B cell (primary cell): ENCODE measurements at regions not wholly inside any gene's neighbourhood (a gene's known extent, or its start where the extent isn't known, plus 50 kb on each side); places are given as distances from the start of the nearest gene placed in this dataset.

Source experiments
- ATAC-seq: fragments of 200-7000 bp; cut with Tn5 transposase; one replicate; pipeline ENCODE4 v1.10.0; 2021; ENCODE audit warnings: low read depth, mild to moderate bottlenecking, moderate number of reproducible peaks, moderate library complexity
- CTCF ChIA-PET: fragments of 350-600 bp; sonication (Branson Sonifier 250); formaldehyde crosslinking; loops from one replicate; lab custom pipeline; 2021; ENCODE audit warnings: antibody characterized with exemption, inconsistent platforms; lab: Charles Lee
- POLR2A ChIA-PET: fragments of 350-600 bp; sonication (Branson Sonifier 250); formaldehyde crosslinking; loops from one replicate; lab custom pipeline; 2021; ENCODE audit warnings: antibody characterized with exemption; lab: Charles Lee
- DNase-seq: peaks from one replicate; pipeline ENCODE4 v3.0.0; 2013
- H2AFZ ChIP-seq: 2 replicates; pipeline ENCODE4 v1.6.1; 2012; ENCODE audit warnings: mild to moderate bottlenecking, low read depth, low read length; ENCODE audit not compliant: insufficient read depth, poor library complexity, severe bottlenecking
- H3K27ac ChIP-seq, 2 donors: 1 replicate in 1 of 2; 2 replicates in 1 of 2; pipeline ENCODE4 v1.5.1; 2012 to 2013; ENCODE audit warnings: low read length in 2 of 2, mild to moderate bottlenecking in 2 of 2, moderate library complexity in 1 of 2
- H3K27me3 ChIP-seq, 4 experiments: fragments of 200-600 bp in 1 of 4; sonication (generic) in 1 of 4; replicated peaks in 1 of 4; 1 replicate in 2 of 4; 2 replicates in 2 of 4; pipeline versions ENCODE4 v1.6.1 to v1.7.0; 2013 to 2016; ENCODE audit warnings: low read length in 3 of 4, mild to moderate bottlenecking in 2 of 4, mixed read lengths in 1 of 4, moderate library complexity in 1 of 4; ENCODE audit not compliant: insufficient read depth in 4 of 4, control insufficient read depth in 3 of 4; ENCODE audit errors: control extremely low read depth in 1 of 4
- H3K36me3 ChIP-seq, 2 experiments: replicated peaks in 1 of 2; 1 replicate in 1 of 2; 2 replicates in 1 of 2; pipeline versions ENCODE4 v1.6.1 to v1.7.1; 2013; ENCODE audit warnings: low read length in 1 of 2; ENCODE audit not compliant: insufficient read depth in 2 of 2, control insufficient read depth in 1 of 2; ENCODE audit errors: control extremely low read depth in 1 of 2, extremely low read depth in 1 of 2
- H3K4me1 ChIP-seq, 2 donors: fragments of 200-600 bp in 1 of 2; sonication (generic) in 1 of 2; 1 replicate in 1 of 2; 2 replicates in 1 of 2; pipeline versions ENCODE4 v1.5.1 to v1.6.1; 2013 to 2017; ENCODE audit warnings: low read length in 2 of 2; ENCODE audit not compliant: control insufficient read depth in 2 of 2, insufficient read depth in 2 of 2
- H3K4me2 ChIP-seq: replicated peaks from 2 replicates; pipeline ENCODE3; 2012; ENCODE audit warnings: mild to moderate bottlenecking, low read depth, low read length; ENCODE audit not compliant: poor library complexity, severe bottlenecking
- H3K4me3 ChIP-seq, 5 experiments: fragments of 200-600 bp in 1 of 5; sonication (generic) in 1 of 5; 1 replicate in 3 of 5; 2 replicates in 2 of 5; pipeline versions ENCODE4 v1.5.1 to v1.7.0; 2011 to 2016; ENCODE audit warnings: low read length in 4 of 5, mild to moderate bottlenecking in 4 of 5, low read depth in 2 of 5, control low read depth in 1 of 5, moderate library complexity in 1 of 5; ENCODE audit not compliant: insufficient read depth in 1 of 5; ENCODE audit errors: control extremely low read depth in 1 of 5, extremely low read depth in 1 of 5
- H3K79me2 ChIP-seq: fragments of 200-600 bp; sonication (generic); one replicate; pipeline ENCODE4 v1.6.0; 2016; ENCODE audit warnings: low read length; ENCODE audit not compliant: control insufficient read depth, insufficient read depth
- H3K9ac ChIP-seq: fragments of 200-600 bp; sonication (generic); 2 replicates; pipeline ENCODE4 v1.6.1; 2017; ENCODE audit warnings: mild to moderate bottlenecking, low read length, moderate library complexity
- H3K9me3 ChIP-seq, 3 donors: one replicate each; pipeline versions ENCODE4 v1.6.1 to v1.7.1; 2013; ENCODE audit warnings: low read length in 2 of 3; ENCODE audit not compliant: control insufficient read depth in 2 of 3, insufficient read depth in 1 of 3; ENCODE audit errors: control extremely low read depth in 1 of 3
- H4K20me1 ChIP-seq: 2 replicates; pipeline ENCODE4 v1.6.0; 2012; ENCODE audit warnings: mild to moderate bottlenecking, low read length; ENCODE audit not compliant: insufficient read depth, control insufficient read depth, poor library complexity, severe bottlenecking
- H3K27ac Mint-ChIP-seq: one replicate; pipeline ENCODE4 v1.8.0; 2021; ENCODE audit warnings: mixed read lengths
- H3K27me3 Mint-ChIP-seq: one replicate; pipeline ENCODE4 v1.8.0; 2021; ENCODE audit warnings: mixed read lengths
- H3K4me1 Mint-ChIP-seq: one replicate; pipeline ENCODE4 v1.8.0; 2021; ENCODE audit warnings: mixed read lengths
- H3K4me3 Mint-ChIP-seq: one replicate; pipeline ENCODE4 v1.8.0; 2021; ENCODE audit warnings: mixed read lengths
- H3K9me3 Mint-ChIP-seq: one replicate; pipeline ENCODE4 v1.8.0; 2022; ENCODE audit warnings: mixed read lengths; ENCODE audit not compliant: insufficient read depth
- CTCF ChIP-seq: fragments of 200-600 bp; IDR thresholded peaks from one replicate; pipeline ENCODE4 v1.8.0; 2022; ENCODE audit warnings: antibody characterized with exemption, mild to moderate bottlenecking
- EZH2 ChIP-seq: IDR thresholded peaks from 2 replicates; pipeline ENCODE4 v1.6.1; 2012; ENCODE audit warnings: borderline replicate concordance, low read depth, mild to moderate bottlenecking, moderate library complexity, low read length; ENCODE audit not compliant: insufficient read depth, poor library complexity, severe bottlenecking
- WGBS: methylation state at CpG from one replicate; pipeline ENCODE4 v1.1.5; 2013; ENCODE audit warnings: missing lambda C conversion rate; ENCODE audit not compliant: insufficient coverage; 5-methylcytosine and 5-hydroxymethylcytosine counted together
- intact Hi-C: fragments of 100-400 bp; cut with micrococcal nuclease; formaldehyde crosslinking; loops from one replicate; pipeline ENCODE4 v1.10.0; 2022

GRCh38 chr10:10208196-10208595 is 809.5 kb upstream of the CELF2 start:
- no peaks in the 10 kb centered on the region for H3K27me3 Mint-ChIP-seq
- H3K4me2 ChIP-seq, result no peak overlapping the region
- H3K9me3 ChIP-seq, result peaks cover 0 to 5% (median 2%) of the 10 kb centered on the region in 3 donors
- no peak overlapping the region for H3K4me3 Mint-ChIP-seq
- ChIA-PET POLR2A (no interaction called here), CTCF (no interaction called here)
- DNase-seq (no peak), ATAC-seq (no peak)
- no peak overlapping the region for H3K4me3 ChIP-seq
- intact Hi-C loops, result no loop called here
- no peaks in the 10 kb centered on the region for H3K27me3 ChIP-seq
- no peak overlapping the region for H2AFZ ChIP-seq
- H3K27ac Mint-ChIP-seq, result no peak overlapping the region
- H3K9me3 Mint-ChIP-seq, result peaks cover 3% of the 10 kb centered on the region
- H3K4me1 Mint-ChIP-seq, result peaks cover 9% of the 10 kb centered on the region
- no peak for TF ChIP-seq EZH2
- no peak for TF ChIP-seq CTCF
- no peaks in the 10 kb centered on the region for H3K79me2 ChIP-seq
- H3K9ac ChIP-seq, result no peak overlapping the region
- WGBS, result 74% methylated on average over 3 of the region's 4 CpGs
- H3K27ac ChIP-seq, result no peak overlapping the region
- H3K36me3 ChIP-seq, result no peaks in the 10 kb centered on the region
- no peaks in the 10 kb centered on the region for H4K20me1 ChIP-seq
- H3K4me1 ChIP-seq, result no peaks in the 10 kb centered on the region

- POLR2A ChIA-PET, result no interaction called here
- H3K4me3 ChIP-seq, result no peak overlapping the region
- Mint-ChIP-seq H3K27me3 (no peaks in the 10 kb centered on the region), H3K27ac (peak overlapping the region; percentile 81), H3K4me3 (peak overlapping the region; percentile 17), H3K4me1 (peaks cover 13% of the 10 kb centered on the region), H3K9me3 (peaks cover 3% of the 10 kb centered on the region)
- H2AFZ ChIP-seq, result no peak overlapping the region
- H3K4me1 ChIP-seq, result no peaks in the 10 kb centered on the region
- no peak overlapping the region for H3K9ac ChIP-seq
- no peaks in the 10 kb centered on the region for H3K36me3 ChIP-seq
- WGBS, result 46% methylated on average over 2 of the region's 3 CpGs
- peaks cover 0 to 5% (median 2%) of the 10 kb centered on the region in 3 donors for H3K9me3 ChIP-seq
- H3K79me2 ChIP-seq, result no peaks in the 10 kb centered on the region
- no peak overlapping the region for H3K27ac ChIP-seq
- DNase-seq (peak; percentile 6), ATAC-seq (peak; percentile 62)
- H4K20me1 ChIP-seq, result no peaks in the 10 kb centered on the region
- no peaks in the 10 kb centered on the region for H3K27me3 ChIP-seq
- TF ChIP-seq EZH2 (no peak), CTCF (no peak)
- H3K4me2 ChIP-seq, result no peak overlapping the region
- CTCF ChIA-PET, result no interaction called here
- intact Hi-C loops, result no loop called here
Observed at GRCh38 chr10:10209167-10209566, 808.5 kb upstream of the CELF2 start.
